Glutamatergic neuron (in vitro differentiated cells): ENCODE measurements at regions not wholly inside any gene's neighbourhood (a gene's known extent, or its start where the extent isn't known, plus 50 kb on each side); places are given as distances from the start of the nearest gene placed in this dataset.

ENCODE experiments used
- DNase-seq: peaks from one replicate; pipeline ENCODE4 v3.0.0; 2022
- H3K27ac Mint-ChIP-seq: one replicate; pipeline ENCODE4 v1.8.0; 2020; ENCODE audit warnings: mild to moderate bottlenecking, mixed read lengths, inconsistent platforms; ENCODE audit not compliant: unreplicated experiment
- H3K27me3 Mint-ChIP-seq: one replicate; pipeline ENCODE4 v1.8.0; 2020; ENCODE audit warnings: mild to moderate bottlenecking, moderate library complexity, mixed read lengths, inconsistent platforms; ENCODE audit not compliant: unreplicated experiment
- H3K36me3 Mint-ChIP-seq: one replicate; pipeline ENCODE4 v1.8.0; 2020; ENCODE audit warnings: mild to moderate bottlenecking, mixed read lengths, inconsistent platforms; ENCODE audit not compliant: unreplicated experiment
- H3K4me1 Mint-ChIP-seq: one replicate; pipeline ENCODE4 v1.8.0; 2020; ENCODE audit warnings: mild to moderate bottlenecking, low read depth, mixed read lengths, inconsistent platforms; ENCODE audit not compliant: unreplicated experiment
- H3K4me3 Mint-ChIP-seq: one replicate; pipeline ENCODE4 v1.8.0; 2020; ENCODE audit warnings: mild to moderate bottlenecking, mixed read lengths, inconsistent platforms; ENCODE audit not compliant: unreplicated experiment
- H3K9me3 Mint-ChIP-seq: one replicate; pipeline ENCODE4 v1.8.0; 2020; ENCODE audit warnings: mild to moderate bottlenecking, moderate library complexity, mixed read lengths, inconsistent platforms; ENCODE audit not compliant: unreplicated experiment
- CTCF ChIP-seq: fragments of 200-600 bp; sonication (generic); IDR thresholded peaks from one replicate; pipeline ENCODE4 v1.5.0; 2021; ENCODE audit not compliant: partially characterized antibody, unreplicated experiment

- Mint-ChIP-seq H3K9me3 (peaks cover 6% of the 10 kb centered on the region), H3K27ac (no peak overlapping the region), H3K4me1 (peaks cover 4% of the 10 kb centered on the region), H3K36me3 (no peaks in the 10 kb centered on the region), H3K27me3 (no peaks in the 10 kb centered on the region), H3K4me3 (no peak overlapping the region)
- no peak for DNase-seq
- no peak for TF ChIP-seq CTCF
These were observed 398.4 kb upstream of the CNTN3 start for GRCh38 chr3:75012791-75013331.

GRCh38 chr3:75014008-75014407, 399.5 kb upstream of the CNTN3 start:
- no peaks in the 10 kb centered on the region for H3K36me3 Mint-ChIP-seq
- TF ChIP-seq CTCF, result no peak
- peaks cover 6% of the 10 kb centered on the region for H3K9me3 Mint-ChIP-seq
- H3K27ac Mint-ChIP-seq, result no peak overlapping the region
- no peaks in the 10 kb centered on the region for H3K27me3 Mint-ChIP-seq
- no peak for DNase-seq
- no peak overlapping the region for H3K4me3 Mint-ChIP-seq
- H3K4me1 Mint-ChIP-seq, result peaks cover 4% of the 10 kb centered on the region

GRCh38 chr3:75015280-75015679, 400.8 kb upstream of the CNTN3 start:
- no peaks in the 10 kb centered on the region for H3K27me3 Mint-ChIP-seq
- H3K36me3 Mint-ChIP-seq, result no peaks in the 10 kb centered on the region
- DNase-seq, result no peak
- H3K27ac Mint-ChIP-seq, result no peak overlapping the region
- H3K4me3 Mint-ChIP-seq, result no peak overlapping the region
- peaks cover 4% of the 10 kb centered on the region for H3K4me1 Mint-ChIP-seq
- H3K9me3 Mint-ChIP-seq, result peaks cover 4% of the 10 kb centered on the region
- no peak for TF ChIP-seq CTCF

GRCh38 chr3:75035146-75035545, 420.7 kb upstream of the CNTN3 start:
- Mint-ChIP-seq H3K27ac (no peak overlapping the region), H3K9me3 (no peaks in the 10 kb centered on the region), H3K27me3 (no peaks in the 10 kb centered on the region), H3K36me3 (no peaks in the 10 kb centered on the region), H3K4me1 (no peaks in the 10 kb centered on the region), H3K4me3 (no peak overlapping the region)
- DNase-seq, result no peak
- no peak for TF ChIP-seq CTCF

- H3K27me3 Mint-ChIP-seq, result no peaks in the 10 kb centered on the region
- H3K4me1 Mint-ChIP-seq, result no peaks in the 10 kb centered on the region
- DNase-seq, result no peak
- peaks cover 5% of the 10 kb centered on the region for H3K36me3 Mint-ChIP-seq
- TF ChIP-seq CTCF, result no peak
- no peaks in the 10 kb centered on the region for H3K9me3 Mint-ChIP-seq
- no peak overlapping the region for H3K4me3 Mint-ChIP-seq
- H3K27ac Mint-ChIP-seq, result no peak overlapping the region
These were observed 428.5 kb upstream of the CNTN3 start for GRCh38 chr3:75042941-75043340.
